COLO829 (cell line): ENCODE measurements at regions not wholly inside any gene's neighbourhood (a gene's known extent, or its start where the extent isn't known, plus 50 kb on each side); places are given as distances from the start of the nearest gene placed in this dataset.
A peak's percentile ranks its signal among the peaks of the same experiment; 100 is the strongest.
"Not testable (repeated sequence)": the region's sequence is repeated elsewhere in the genome, so short reads cannot be mapped to it uniquely, and the experiment has no call there.

Source experiments
- DNase-seq: peaks from one replicate; pipeline ENCODE4 v3.0.0; 2012; ENCODE audit warnings: low spot score

DNA sequence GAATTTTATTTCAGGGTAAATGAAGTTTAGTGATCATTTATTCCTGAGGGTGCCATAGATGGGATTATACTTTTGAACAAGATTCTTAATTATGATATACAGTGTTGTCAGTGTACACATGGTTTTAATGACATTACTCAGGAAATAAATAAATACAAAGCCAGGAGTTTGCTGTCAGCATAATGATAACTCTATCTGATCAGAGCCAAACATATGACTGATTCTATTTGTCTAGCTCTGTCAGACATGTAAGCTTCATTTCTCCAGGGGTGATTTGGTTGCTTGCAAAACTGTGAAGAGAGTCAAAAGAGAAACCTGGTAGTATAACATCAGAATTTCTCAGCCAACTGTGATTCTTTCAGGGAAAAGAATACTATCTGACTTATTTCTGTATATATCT, 1425.8 kb upstream of the C9orf72 start:
- no peak for DNase-seq

GRCh38 chr9:28999806-29000205, 1426.5 kb upstream of the C9orf72 start:
- DNase-seq: no peak

DNA sequence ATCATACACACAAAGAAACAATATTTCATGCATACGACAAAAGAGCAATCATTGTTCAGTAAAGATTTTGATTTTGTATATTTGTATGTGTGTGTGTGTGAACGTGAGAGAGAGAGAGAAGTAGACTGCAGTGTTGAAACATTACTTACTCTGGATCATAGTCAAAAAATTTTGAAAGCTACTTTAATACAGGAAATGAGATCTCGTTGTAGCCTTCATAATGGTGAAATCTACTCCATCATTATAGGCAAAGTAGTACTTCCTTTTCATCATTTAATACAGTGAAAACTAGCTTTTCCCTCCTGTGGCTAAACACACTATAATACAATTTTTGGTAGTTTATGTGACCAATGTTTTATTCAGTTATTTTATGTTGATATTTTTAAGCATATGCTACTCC, 1427.7 kb upstream of the C9orf72 start:
- DNase-seq: no peak

- no peak for DNase-seq
Measured at GRCh38 chr9:29004988-29005387, 1431.7 kb upstream of the C9orf72 start.

DNA sequence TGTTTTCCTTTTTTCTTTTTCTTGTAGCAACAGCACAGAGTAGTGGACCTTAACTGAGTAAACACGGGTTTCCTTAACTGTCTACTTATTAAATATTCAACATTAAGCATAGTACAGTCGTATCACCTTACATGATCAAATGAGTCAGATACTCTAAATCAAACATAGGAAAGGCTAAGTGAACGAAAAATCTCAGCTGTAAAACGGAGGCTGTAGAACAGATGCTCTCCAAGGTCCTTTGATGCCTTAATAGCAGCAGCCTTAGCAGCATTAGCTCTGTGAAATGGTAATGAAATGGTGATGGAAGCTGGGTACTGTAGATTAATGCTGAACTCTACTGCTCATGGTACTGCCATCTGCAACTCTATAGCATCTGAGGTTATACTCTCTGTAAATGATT, 1433.3 kb upstream of the C9orf72 start:
- DNase-seq: no peak

- DNase-seq: no peak
Measured at GRCh38 chr9:29012911-29013310, 1439.6 kb upstream of the C9orf72 start.

- no peak for DNase-seq
Measured at GRCh38 chr9:29021632-29022031, 1448.4 kb upstream of the C9orf72 start.

- DNase-seq: no peak
Measured at GRCh38 chr9:29038332-29038731, 1465.1 kb upstream of the C9orf72 start.

DNA sequence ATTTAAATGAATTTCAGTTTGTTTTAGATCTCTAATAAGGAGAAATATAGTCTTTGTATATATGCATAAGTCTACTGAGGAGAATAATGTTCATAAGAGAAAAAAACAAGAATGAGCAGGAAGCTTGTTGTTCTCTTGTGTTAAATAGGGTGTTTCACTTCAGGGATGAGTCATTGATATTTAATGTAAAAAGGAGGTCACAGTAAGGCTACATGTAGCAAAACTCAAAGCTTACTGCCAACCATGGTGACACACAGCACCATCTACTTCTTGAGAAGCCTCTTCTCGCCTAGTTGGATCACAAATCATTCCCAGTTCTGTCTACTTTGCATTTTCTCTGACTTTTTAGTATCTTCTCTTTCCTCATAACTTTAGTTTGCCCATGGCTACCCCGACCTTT, 1466.0 kb upstream of the C9orf72 start:
- DNase-seq: peak; percentile 28

DNA sequence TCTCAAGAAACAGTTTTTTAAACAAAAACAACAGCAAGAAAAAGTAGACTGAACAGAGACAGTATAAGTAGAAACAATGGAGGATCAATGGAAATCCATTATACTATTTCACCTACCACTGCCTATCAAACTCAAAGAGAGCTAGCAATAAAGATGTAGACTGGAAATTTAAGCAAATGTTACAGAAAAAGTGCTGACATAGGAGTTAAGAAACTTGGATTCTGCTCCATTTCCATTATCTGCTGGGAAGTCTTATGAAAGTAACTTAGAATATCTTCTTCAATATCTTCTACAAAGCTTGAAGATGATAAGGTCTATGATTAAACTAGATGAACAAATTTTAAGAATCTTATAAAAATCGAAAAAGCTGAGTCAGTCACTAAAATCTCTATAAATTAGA, 1469.8 kb upstream of the C9orf72 start:
- DNase-seq: no peak

DNA sequence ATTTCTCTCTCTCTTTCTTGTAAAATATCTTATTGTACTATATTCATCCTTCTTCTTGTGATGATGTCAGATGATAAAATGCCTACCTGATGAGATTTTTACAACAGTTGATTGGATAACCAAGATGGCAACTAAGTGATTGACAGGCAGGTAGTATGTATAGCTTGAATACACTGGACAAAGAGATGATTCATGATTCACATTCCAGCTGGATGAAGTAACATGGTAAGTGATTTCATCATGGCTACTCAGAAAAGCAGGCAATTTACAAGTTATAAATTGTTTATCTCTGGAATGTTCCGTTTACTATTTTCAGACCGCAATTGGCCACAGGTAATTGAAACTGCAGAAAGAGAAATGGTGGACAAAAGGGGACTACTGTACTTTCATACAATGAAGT, 1471.7 kb upstream of the C9orf72 start:
- DNase-seq: peak; percentile 74

DNA sequence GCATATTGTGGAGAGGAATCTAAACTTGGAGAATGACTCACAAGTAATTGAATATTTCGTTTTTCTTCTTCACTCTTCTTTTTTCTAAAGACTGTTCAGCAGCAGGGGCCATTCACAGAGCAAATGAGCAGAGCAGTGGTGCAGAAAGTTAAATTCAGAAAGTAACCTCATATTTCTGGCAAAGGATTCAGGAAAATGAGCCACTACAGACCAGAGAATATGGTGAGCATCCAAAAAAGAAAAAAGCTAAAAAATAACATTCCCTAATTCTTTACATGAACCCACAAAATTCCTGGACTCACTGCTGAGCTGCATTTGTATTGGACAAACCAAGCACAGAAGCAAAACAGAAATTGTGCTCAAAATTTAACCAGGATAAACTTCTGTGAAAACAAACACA, 1486.8 kb upstream of the C9orf72 start:
- no peak for DNase-seq

DNA sequence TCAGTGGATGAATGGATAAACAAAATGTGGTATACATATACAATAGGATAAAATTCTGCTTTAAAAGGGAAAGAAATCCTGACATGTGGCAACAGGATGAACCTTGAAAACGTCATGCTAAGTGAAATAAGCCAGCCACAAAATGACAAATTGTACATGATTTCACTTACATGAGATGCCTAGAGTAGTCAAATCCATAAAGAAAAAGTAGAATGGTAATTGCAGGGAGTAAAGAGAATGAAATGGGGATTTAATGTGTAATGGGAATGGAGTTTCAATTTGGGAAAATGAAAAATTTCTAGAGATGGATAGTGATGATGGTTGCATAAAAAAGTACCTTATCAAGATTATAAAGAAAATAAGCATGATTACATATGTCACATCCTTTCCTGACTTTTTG, 1489.2 kb upstream of the C9orf72 start:
- DNase-seq: no peak

- DNase-seq: no peak
Measured at GRCh38 chr9:29063031-29063430, 1489.8 kb upstream of the C9orf72 start.

DNA sequence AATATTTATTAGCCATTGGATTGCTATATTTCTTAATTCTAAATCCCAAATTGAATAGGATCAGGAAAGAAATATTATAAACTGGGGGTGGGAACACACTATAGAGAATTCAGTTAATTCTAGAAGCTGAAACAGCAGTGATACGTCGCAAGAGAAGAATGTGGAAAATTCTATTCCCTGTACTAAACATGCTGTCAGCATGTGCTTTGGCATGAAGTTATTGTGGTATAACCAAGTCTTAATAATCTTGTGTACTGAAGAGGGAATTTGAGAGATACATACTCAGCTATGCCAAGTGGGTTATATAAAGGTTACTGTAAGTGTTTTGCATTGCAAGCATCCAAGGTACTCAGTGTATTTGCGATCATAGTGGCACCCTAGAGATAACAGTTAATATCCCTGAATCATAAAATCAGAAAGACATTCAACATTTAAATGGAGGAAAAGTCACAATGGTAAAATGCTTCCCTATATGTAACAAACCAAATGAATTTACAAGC, 1492.9 kb upstream of the C9orf72 start:
- DNase-seq: no peak

DNA sequence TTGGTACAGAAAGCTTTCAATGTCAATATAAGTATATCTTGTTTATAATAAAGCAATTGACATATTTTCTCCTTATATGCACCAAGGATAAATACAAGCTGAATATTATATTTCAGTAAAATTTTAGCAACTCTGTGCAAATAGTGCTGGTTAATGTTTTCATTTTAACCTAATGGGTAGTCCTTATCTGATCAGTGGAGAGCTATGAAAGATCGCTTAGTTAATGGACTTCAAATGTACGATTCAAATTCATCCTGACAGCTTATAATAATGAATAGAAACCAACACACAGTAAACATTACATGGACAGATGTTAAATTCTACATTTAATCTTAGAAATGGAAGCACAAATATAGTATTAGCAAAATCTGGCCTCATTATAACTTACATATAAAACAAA, 1495.2 kb upstream of the C9orf72 start:
- no peak for DNase-seq

DNA sequence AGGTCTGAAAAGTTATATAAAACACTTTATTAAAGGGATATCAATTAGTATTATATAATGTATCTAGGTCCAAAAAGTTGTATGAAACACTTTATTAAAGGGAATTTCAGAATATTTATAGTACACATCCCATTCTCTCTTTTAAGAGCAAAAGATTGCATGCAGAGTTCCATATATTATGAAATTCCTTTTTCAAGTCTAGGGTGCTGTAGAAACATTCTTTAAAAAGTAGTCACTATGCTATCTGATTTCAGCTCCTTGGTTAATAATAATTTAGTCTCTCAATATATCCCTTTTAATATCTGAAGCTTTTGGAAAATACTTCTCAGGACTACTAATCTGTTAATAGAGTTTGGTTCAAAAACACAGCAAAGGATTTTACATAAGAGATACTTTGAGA, 1496.1 kb upstream of the C9orf72 start:
- no peak for DNase-seq

- peak; percentile 38 for DNase-seq
Measured at GRCh38 chr9:29078063-29078666, 1504.9 kb upstream of the C9orf72 start.

- no peak for DNase-seq
Measured at GRCh38 chr9:29100762-29101161, 1527.5 kb upstream of the C9orf72 start.

DNA sequence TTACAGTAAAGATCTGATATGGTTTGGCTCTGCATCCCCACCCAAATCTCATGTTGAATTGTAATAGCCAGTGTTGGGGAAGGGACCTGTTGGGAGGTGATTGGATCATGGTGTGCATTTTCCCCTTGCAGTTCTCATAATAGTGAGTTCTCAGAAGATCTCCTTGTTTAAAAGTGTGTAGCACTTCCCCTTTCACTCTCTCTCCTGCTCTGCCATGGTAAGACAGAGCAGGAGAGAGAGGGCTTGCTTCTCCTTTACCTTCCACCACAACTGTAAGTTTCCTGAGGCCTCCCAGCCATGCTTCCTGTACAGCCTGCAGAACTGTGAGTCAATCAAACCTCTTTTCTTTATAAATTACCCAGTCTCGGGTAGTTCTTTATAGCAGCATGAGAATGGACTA, 1530.9 kb upstream of the C9orf72 start:
- not testable (repeated sequence) for DNase-seq

- no peak for DNase-seq
Measured at GRCh38 chr9:29118555-29118954, 1545.3 kb upstream of the C9orf72 start.

DNA sequence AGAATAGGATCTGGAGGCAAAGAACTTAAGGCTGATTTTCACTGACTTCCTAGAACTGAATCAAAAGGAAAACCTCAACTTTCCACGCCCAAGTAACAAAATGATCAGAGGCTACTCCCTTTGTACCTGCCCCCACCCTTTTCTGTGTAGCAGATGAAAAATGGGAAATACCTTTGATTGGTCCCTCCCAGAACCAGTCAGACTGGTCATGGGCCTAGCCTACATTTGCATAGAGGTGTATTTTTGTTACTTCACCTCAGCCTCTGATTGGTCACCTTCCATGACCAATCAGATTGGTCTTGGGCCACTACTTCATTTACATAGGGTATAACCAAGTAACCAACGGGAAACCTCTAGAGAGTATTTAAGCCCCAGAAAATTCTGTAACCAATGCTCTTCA, 1553.5 kb upstream of the C9orf72 start:
- DNase-seq: no peak

DNA sequence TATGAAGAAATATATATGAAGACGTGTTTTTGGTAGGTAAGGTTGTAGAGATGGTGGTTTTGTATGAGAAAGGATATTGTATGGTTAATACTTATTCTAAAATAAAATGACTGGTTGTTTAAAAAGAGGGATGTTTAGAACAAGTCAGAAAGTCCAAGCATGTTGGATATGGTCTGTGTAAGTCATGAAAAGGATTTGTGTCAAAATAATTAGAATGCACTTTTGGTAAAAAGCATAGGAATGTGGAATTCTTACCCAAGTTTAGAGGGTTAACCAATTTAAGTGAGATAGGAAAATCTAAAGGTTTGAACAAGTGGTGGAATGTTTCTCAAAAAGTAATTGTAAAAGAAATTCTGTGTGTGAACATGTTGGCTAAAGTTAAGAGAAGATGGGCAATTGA, 1556.5 kb upstream of the C9orf72 start:
- no peak for DNase-seq

GRCh38 chr9:29144476-29144875, 1571.2 kb upstream of the C9orf72 start:
- no peak for DNase-seq

GRCh38 chr9:29150606-29151005, 1577.3 kb upstream of the C9orf72 start:
- no peak for DNase-seq
